ENCODE measurements at regions not wholly inside any gene's neighbourhood (a gene's known extent, or its start where the extent isn't known, plus 50 kb on each side); places are given as distances from the start of the nearest gene placed in this dataset.

DNA sequence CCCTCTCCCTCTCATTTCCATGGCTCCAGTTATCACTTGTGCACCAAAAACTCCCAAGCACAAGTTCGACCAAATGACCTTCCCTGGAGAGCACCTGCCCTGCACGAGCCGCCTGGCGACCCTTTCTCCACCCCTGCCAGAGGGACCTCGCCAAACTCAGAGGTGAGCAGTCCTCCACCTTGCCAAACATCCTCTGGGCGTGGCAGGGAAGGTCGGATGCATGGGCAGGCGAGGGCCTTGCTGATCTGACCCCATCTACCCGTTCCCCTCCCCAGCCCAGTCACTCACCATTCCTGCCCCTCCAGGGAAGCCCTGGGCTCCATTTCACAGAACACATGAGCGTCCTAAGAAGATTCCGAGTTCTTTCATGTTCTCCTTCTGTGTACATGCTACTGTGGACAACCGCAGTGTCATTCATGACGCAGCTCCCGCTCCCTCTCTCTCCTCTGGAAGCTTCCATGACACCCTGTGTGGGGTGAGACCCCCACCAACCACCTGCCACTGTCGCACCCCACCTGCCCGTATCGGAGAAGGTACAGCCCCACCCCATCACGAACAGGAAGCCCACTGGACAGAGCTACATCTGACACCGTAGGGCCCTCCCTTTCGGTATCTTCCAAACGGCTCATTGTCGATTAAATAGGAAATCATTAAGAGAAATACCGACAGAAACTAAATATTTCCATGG is 104.3 kb downstream of the DACT2 start:
- in situ Hi-C loops (cut with HindIII; ENCODE audit: low pct_unique_long_range_greater_than_20kb, low sequenced_read_pairs) = no loop called here
- no peak for TF ChIP-seq JUND (IDR thresholded peaks at IDR 0.05; ENCODE audit: low read depth)

DNA sequence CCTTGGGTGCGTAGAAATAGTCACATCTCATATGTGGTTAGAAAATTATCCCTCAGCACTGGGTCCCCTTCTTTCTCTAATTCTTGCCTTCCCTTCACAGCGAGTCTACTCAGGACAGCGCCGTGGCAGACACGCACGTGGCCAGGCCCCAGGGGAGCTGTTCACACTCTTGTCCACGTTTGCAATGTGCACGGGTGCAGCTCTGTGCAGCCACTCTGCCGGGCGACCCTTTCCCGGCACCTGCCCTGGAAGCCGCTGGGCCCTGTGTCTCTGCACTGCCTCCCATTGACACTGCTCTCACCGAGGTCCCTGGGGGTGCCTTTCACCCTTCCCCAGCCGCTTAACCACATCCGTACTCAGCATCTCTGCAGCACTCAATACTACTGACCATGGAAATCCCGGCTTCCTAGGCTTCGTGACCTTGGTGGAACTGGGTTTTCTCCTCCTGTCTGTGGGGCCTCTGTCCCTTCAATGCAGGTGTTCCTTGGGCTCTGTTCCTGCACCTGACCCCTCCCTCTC is 104.9 kb downstream of the DACT2 start:
- no peak for DNase-seq (ENCODE audit: low read depth in 1 of 2, low spot score in 1 of 2)
- no peak for TF ChIP-seq JUND (IDR thresholded peaks at IDR 0.05; ENCODE audit: low read depth)
- in situ Hi-C loops (cut with HindIII; ENCODE audit: low pct_unique_long_range_greater_than_20kb, low sequenced_read_pairs) = no loop called here

More for the DNA sequence above, 104.3 kb downstream of the DACT2 start:
- no peak for DNase-seq (ENCODE audit: low read depth in 1 of 2, low spot score in 1 of 2)

DNA sequence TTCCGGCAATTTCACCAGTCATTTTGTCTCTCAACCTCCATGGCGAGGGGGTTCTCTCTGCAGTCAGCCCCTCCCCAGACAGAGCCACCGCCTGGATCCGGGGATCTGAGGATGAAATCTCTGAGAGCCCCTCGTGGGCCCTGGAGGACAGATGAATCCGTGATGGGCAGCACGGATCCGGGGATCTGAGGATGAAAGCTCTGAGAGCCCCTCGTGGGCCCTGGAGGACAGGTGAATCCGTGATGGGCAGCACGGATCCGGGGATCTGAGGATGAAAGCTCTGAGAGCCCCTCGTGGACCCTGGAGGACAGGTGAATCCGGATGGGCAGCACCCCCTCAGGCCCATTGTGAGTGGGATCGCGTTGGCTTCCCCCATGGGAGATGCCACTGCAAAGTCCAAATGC is 106.5 kb downstream of the DACT2 start:
- in situ Hi-C loops (cut with HindIII; ENCODE audit: low pct_unique_long_range_greater_than_20kb, low sequenced_read_pairs) = no loop called here

DNA sequence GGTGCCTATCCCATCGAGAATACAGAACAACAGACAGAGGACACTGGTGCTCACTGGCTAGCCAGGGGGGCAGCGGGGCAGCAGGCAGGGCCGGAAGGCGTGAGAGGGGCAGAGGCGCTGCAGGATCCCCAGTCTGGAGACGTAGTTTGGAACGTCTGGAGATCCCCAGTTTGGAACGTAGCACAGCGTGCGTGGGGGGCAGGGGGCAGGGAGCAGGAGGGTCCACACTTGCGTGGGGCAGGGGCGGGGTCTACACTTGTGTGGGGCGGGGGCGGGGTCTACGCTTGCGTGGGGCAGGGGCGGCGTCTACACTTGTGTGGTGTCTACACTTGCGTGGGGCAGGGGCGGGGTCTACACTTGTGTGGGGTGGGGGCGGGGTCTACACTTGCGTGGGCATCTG is 107.2 kb downstream of the DACT2 start:
- DNase-seq (ENCODE audit: low read depth in 1 of 2, low spot score in 1 of 2) = no peak
- in situ Hi-C loops (cut with HindIII; ENCODE audit: low pct_unique_long_range_greater_than_20kb, low sequenced_read_pairs) = no loop called here
- TF ChIP-seq JUND (IDR thresholded peaks at IDR 0.05; ENCODE audit: low read depth) = no peak

More for the DNA sequence above, 106.5 kb downstream of the DACT2 start:
- TF ChIP-seq JUND (IDR thresholded peaks at IDR 0.05; ENCODE audit: low read depth) = no peak
- DNase-seq (ENCODE audit: low read depth in 1 of 2, low spot score in 1 of 2) = no peak

DNA sequence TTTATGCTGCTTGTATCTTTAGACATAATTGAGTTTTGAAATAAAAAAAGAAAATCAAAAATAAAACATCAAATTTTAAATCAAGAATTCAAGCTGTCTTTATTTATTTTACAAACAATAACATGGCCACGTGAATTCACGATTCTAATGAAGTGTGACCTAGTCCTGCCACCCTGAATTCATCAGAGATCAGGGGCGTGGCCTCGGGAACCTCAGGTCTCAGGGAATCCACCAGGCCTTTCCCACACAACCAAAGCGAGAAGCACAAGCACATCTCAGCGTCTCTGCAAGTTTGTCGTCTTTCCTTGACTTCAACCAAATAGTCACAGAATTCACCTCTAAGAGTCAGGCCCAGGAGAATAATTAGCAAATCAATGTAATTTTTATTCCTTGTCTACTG is 107.9 kb downstream of the DACT2 start:
- DNase-seq (ENCODE audit: low read depth in 1 of 2, low spot score in 1 of 2) = no peak
- TF ChIP-seq JUND (IDR thresholded peaks at IDR 0.05; ENCODE audit: low read depth) = no peak
- in situ Hi-C loops (cut with HindIII; ENCODE audit: low pct_unique_long_range_greater_than_20kb, low sequenced_read_pairs) = no loop called here

DNA sequence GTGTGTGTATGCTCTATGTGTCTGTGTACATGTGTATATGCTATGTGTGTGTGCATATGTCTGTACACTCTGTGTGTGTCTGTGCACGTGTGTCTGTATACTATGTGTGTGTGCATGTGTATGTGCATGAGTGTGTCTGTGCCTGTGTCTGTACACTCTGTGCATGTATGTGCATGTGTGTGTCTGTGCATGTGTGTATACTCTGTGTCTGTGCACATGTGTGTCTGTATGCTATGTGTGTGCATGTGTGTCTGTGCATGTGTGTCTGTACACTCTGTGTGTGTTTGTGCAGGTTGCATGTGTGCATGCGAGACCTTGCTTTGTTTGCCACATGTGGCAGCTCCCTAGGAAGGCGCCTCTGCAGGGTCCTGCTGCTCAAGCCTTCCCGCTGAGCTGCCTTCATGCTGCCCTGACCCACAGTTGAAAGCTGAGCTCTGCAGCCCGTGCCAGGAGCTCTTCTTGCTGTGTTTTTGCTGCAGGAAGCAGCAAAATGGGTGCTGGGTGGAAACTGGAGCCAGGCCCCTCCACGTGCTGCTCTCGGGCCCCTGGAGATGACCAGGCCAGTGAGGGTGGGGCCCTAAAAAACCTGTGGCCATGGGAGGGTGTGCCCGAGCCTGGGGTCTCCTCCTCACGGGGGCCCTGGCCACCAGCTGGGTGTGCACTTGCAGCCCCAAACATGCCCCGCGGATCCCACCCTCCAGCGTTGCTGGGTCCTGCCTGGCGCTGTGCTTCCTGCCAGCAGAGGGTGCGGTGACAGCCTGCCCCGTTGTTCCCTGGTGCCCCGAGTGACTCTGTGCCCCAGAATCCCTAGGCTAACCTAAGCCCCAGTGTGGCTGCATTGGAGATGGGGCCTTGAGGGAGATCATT is 109.1 kb downstream of the DACT2 start:
- TF ChIP-seq JUND (IDR thresholded peaks at IDR 0.05; ENCODE audit: low read depth) = no peak
- in situ Hi-C loops (cut with HindIII; ENCODE audit: low pct_unique_long_range_greater_than_20kb, low sequenced_read_pairs) = no loop called here
- no peak for DNase-seq (ENCODE audit: low read depth in 1 of 2, low spot score in 1 of 2)

DNA sequence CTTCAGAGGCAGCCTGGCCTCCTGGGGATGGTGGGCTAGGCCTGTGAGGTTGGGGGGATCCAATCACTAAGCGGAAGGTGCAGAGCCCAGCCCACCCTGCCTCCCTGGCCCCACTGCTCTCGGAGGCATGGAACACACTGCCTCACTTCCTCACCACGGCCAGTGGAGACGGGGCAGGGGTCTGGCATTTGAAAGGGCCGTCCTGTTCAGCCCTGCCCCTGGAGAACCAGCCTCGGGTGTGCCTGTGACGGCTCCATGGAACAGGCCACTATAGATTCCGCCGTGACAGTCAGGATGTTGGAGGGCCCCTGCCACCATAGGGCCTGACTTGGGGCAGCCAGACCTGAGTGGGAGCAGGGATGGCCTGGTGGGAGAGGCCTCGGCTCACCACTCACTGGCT is 110.2 kb downstream of the DACT2 start:
- DNase-seq (ENCODE audit: low read depth in 1 of 2, low spot score in 1 of 2) = no peak
- in situ Hi-C loops (cut with HindIII; ENCODE audit: low pct_unique_long_range_greater_than_20kb, low sequenced_read_pairs) = no loop called here
- TF ChIP-seq JUND (IDR thresholded peaks at IDR 0.05; ENCODE audit: low read depth) = no peak

DNA sequence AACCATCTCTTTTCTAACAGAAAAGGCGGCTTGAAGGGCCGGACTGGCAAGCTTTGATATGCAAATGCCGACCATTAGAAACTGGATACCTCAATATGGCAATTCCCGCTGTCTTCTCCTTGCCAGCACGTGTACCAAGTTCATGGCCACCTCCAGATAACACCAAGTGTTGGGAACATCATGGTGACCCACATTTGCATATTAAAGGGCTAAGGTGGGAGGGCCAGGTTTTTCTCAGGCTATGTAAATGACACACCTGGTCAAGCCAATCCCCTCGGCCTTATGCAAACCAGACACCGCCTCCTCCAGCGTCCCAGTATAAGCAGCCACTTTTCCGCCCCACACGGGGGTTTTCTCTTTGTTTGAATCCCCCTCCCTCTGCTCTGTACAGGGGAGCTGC is 110.7 kb downstream of the DACT2 start:
- TF ChIP-seq JUND (IDR thresholded peaks at IDR 0.05; ENCODE audit: low read depth) = no peak

DNA sequence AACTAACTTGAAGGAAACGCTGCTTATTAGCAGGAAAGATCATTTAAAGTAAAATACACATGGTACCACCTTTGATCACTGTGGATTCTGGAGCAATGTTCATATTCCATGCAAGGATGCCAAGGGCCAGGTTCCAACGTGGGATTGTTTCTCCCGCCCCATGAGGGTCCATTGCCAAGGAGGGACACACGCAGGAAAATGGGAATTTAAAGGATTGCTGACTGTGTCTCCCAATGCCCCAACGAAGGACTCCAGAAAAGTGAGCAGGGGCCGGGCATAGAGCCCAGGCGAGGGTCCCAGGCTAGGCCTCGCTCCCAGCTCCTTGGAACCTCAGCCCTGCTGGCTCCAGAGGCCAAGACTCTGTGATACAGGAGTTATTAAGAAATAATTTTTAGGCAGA is 111.2 kb downstream of the DACT2 start:
- DNase-seq (ENCODE audit: low read depth in 1 of 2, low spot score in 1 of 2) = no peak
- in situ Hi-C loops (cut with HindIII; ENCODE audit: low pct_unique_long_range_greater_than_20kb, low sequenced_read_pairs) = no loop called here

More for the DNA sequence above, 110.7 kb downstream of the DACT2 start:
- in situ Hi-C loops (cut with HindIII; ENCODE audit: low pct_unique_long_range_greater_than_20kb, low sequenced_read_pairs) = no loop called here
- DNase-seq (ENCODE audit: low read depth in 1 of 2, low spot score in 1 of 2) = no peak

DNA sequence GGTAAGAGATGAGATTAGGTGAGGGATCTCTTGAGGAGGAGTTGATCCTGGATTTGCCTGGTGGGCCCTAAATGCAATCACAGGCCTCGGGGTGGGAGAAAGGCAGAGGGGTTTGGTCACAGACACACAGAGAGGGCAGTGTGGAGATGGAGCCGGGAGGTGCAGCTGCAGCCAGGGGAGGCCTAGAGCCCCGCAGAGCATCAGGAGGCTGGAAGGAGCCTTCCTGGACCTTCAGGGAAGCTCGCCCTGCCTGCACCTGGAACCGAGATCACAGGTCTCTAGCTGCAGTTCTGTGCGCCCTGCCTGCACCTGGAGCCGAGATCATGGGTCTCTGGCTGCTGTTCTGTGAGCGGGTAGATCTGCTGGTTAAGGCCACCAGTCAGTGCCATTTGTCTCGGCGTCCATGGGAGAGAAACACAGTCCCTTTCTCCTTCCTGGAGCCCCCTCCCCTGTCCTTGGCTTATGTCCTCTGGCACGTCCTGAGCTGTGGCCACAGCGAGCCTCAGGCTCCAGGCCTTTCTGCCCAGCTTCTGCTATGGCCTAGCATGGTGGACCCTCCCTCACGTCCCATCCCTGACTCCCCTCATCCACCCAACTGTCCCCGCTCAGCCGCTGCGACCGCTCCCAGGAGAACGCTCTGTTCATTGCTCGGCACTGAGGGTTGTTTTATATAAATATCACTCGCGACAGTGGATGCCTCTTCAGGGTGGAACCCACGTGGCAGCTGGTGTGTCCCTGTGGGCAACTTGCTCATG is 112.0 kb downstream of the DACT2 start:
- in situ Hi-C loops (cut with HindIII; ENCODE audit: low pct_unique_long_range_greater_than_20kb, low sequenced_read_pairs) = no loop called here
- DNase-seq (ENCODE audit: low read depth in 1 of 2, low spot score in 1 of 2) = no peak

More for the DNA sequence above, 111.2 kb downstream of the DACT2 start:
- no peak for TF ChIP-seq JUND (IDR thresholded peaks at IDR 0.05; ENCODE audit: low read depth)

DNA sequence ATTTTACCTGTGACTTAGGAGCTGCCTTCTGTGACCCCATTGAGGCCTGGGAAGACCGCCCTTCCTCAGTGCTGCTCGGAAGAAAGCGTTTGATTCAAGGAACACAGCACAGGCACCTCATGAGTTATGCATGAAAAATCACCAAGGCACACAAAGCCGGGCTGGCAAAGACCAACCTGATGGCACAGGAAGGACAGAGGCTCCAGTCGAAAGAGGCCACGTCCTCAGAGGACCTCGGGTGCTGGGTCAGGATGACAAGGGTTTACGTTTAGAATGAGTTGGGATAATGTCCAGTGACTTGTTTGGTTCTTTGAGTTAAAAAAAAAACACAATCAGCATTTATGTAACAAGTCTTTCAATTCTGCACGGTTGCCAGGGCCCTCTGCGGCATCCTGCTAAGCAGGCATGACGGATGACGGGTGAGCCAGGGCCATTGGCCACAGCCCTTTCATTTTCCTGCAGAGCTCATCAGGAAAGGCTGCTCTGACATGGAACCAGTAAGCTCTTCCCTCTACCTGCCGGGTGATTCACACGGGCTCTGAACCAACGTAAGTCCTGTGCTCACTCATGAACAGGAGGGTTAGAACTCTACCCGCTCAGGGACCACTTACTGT is 112.8 kb downstream of the DACT2 start:
- in situ Hi-C loops (cut with HindIII; ENCODE audit: low pct_unique_long_range_greater_than_20kb, low sequenced_read_pairs) = no loop called here
- no peak for DNase-seq (ENCODE audit: low read depth in 1 of 2, low spot score in 1 of 2)
- no peak for TF ChIP-seq JUND (IDR thresholded peaks at IDR 0.05; ENCODE audit: low read depth)

More for the DNA sequence above, 112.0 kb downstream of the DACT2 start:
- TF ChIP-seq JUND (IDR thresholded peaks at IDR 0.05; ENCODE audit: low read depth) = no peak

DNA sequence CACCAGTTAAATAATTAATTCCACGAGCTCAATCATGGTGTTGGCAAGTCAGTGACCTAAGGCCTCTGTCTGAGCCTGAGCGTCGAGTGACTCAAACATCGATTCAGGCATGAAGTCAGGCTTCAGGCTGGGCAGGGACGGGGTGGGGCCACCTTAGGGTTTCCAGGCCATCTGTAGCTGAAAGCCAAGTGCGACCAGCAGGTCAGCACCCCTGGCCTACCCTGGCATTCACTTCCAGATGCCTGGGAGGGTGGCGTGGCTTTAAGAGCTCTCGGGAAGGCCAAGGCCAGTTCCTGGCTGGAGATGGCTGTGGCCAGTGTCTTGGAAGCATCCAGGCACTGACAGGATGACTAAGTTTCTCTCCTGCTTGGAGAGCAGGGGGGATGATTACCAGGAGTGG is 113.4 kb downstream of the DACT2 start:
- in situ Hi-C loops (cut with HindIII; ENCODE audit: low pct_unique_long_range_greater_than_20kb, low sequenced_read_pairs) = no loop called here
- no peak for TF ChIP-seq JUND (IDR thresholded peaks at IDR 0.05; ENCODE audit: low read depth)
- DNase-seq (ENCODE audit: low read depth in 1 of 2, low spot score in 1 of 2) = no peak
